MCF 10A (cell line): ENCODE measurements at regions not wholly inside any gene's neighbourhood (a gene's known extent, or its start where the extent isn't known, plus 50 kb on each side); places are given as distances from the start of the nearest gene placed in this dataset.

ENCODE experiments used
- BruUV-seq: library from RNA; stranded (reverse); fragments of 400-500 nt; replicated peaks from 2 replicates; lab custom pipeline; 2021; lab: Mats Ljungman, UMichigan
- CTCF ChIA-PET: fragments of 300-600 bp; sonication (Branson Sonifier 250); formaldehyde crosslinking; extraction: SDS; loops from one replicate; lab custom pipeline; 2021; ENCODE audit warnings: antibody characterized with exemption, inconsistent platforms; lab: Yijun Ruan, JAX
- POLR2A ChIA-PET: fragments of 300-600, 350-650 bp; sonication (Branson Sonifier 250); formaldehyde crosslinking; extraction: SDS; loops from one replicate; lab custom pipeline; 2020; ENCODE audit warnings: antibody characterized with exemption, inconsistent platforms; lab: Yijun Ruan, JAX
- DNase-seq: peaks from one replicate; pipeline ENCODE4 v3.0.0-alpha.2; 2018; ENCODE audit not compliant: unreplicated experiment
- H3K27ac Mint-ChIP-seq: one replicate; pipeline ENCODE4 v1.8.0; 2022; ENCODE audit warnings: mild to moderate bottlenecking, low read depth, mixed read lengths; ENCODE audit not compliant: unreplicated experiment
- H3K27me3 Mint-ChIP-seq: one replicate; pipeline ENCODE4 v1.8.0; 2022; ENCODE audit warnings: mixed read lengths; ENCODE audit not compliant: insufficient read depth, unreplicated experiment
- H3K36me3 Mint-ChIP-seq: one replicate; pipeline ENCODE4 v1.8.0; 2022; ENCODE audit warnings: mild to moderate bottlenecking, moderate library complexity, mixed read lengths; ENCODE audit not compliant: insufficient read depth, unreplicated experiment
- H3K4me1 Mint-ChIP-seq: one replicate; pipeline ENCODE4 v1.8.0; 2022; ENCODE audit warnings: mixed read lengths; ENCODE audit not compliant: insufficient read depth, unreplicated experiment
- H3K4me3 Mint-ChIP-seq: one replicate; pipeline ENCODE4 v1.8.0; 2022; ENCODE audit warnings: mild to moderate bottlenecking, moderate library complexity, mixed read lengths; ENCODE audit not compliant: unreplicated experiment
- H3K9me3 Mint-ChIP-seq: one replicate; pipeline ENCODE4 v1.8.0; 2022; ENCODE audit warnings: mixed read lengths; ENCODE audit not compliant: unreplicated experiment
- intact Hi-C: fragments of 100-400 bp; cut with micrococcal nuclease; formaldehyde crosslinking; loops from 2 replicates; pipeline ENCODE4 v1.14.1; 2022
- TF ChIP-seq, protein P1 (sequence below): fragments of 200-600 bp; IDR thresholded peaks from one replicate; pipeline ENCODE4 v1.8.0; 2022; ENCODE audit warnings: antibody characterized with exemption, mild to moderate bottlenecking; ENCODE audit not compliant: unreplicated experiment

- Mint-ChIP-seq H3K4me1 (no peaks in the 10 kb centered on the region), H3K27ac (no peak overlapping the region), H3K27me3 (no peaks in the 10 kb centered on the region), H3K4me3 (no peak overlapping the region), H3K36me3 (no peaks in the 10 kb centered on the region), H3K9me3 (no peaks in the 10 kb centered on the region)
- peak; percentile 47 for DNase-seq
- CTCF ChIA-PET, result no interaction called here
- POLR2A ChIA-PET, result interaction anchor here (1.1 kb wide), 1 partner anchor 246 kb away, joined by 3 read pairs; the partner anchor contains the start of gene XDH
- TF ChIP-seq, protein P1, sequence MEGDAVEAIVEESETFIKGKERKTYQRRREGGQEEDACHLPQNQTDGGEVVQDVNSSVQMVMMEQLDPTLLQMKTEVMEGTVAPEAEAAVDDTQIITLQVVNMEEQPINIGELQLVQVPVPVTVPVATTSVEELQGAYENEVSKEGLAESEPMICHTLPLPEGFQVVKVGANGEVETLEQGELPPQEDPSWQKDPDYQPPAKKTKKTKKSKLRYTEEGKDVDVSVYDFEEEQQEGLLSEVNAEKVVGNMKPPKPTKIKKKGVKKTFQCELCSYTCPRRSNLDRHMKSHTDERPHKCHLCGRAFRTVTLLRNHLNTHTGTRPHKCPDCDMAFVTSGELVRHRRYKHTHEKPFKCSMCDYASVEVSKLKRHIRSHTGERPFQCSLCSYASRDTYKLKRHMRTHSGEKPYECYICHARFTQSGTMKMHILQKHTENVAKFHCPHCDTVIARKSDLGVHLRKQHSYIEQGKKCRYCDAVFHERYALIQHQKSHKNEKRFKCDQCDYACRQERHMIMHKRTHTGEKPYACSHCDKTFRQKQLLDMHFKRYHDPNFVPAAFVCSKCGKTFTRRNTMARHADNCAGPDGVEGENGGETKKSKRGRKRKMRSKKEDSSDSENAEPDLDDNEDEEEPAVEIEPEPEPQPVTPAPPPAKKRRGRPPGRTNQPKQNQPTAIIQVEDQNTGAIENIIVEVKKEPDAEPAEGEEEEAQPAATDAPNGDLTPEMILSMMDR, result no peak
- intact Hi-C loops, result no loop called here
- BruUV-seq, result no TSS peak
Measured at GRCh38 chr2:31660165-31660564, 79.4 kb upstream of the SRD5A2 start.

DNA sequence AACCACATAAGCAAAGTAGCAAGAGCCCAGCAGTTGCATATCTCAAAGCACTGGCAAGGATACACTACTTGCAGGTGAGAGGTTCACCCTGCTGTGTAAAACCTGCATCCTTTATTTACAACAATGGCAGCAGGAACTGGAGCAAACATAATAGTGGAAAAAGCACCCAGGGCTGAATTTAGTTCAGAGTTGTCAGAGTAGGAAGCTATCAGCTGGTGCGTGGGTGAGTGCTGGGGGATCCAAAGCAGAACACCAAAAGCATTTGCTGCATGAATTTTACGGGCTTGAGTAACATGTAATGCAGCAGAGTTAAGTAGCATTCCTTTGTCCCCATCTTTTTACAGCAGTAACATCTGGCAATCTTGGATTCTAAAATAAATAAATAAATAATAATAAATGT lies 73.5 kb upstream of the SRD5A2 start:
- H3K9me3 Mint-ChIP-seq, result no peaks in the 10 kb centered on the region
- no peaks in the 10 kb centered on the region for H3K4me1 Mint-ChIP-seq
- no peaks in the 10 kb centered on the region for H3K27me3 Mint-ChIP-seq
- no peak overlapping the region for H3K27ac Mint-ChIP-seq
- DNase-seq, result no peak
- BruUV-seq, result no TSS peak
- TF ChIP-seq, protein P1, result no peak
- H3K4me3 Mint-ChIP-seq, result no peak overlapping the region
- intact Hi-C loops, result no loop called here
- H3K36me3 Mint-ChIP-seq, result no peaks in the 10 kb centered on the region
- ChIA-PET CTCF (no interaction called here), POLR2A (no interaction called here)

- Mint-ChIP-seq H3K4me1 (no peaks in the 10 kb centered on the region), H3K36me3 (no peaks in the 10 kb centered on the region), H3K4me3 (no peak overlapping the region), H3K9me3 (no peaks in the 10 kb centered on the region), H3K27me3 (peaks cover 3% of the 10 kb centered on the region), H3K27ac (no peak overlapping the region)
- no TSS peak for BruUV-seq
- CTCF ChIA-PET, result interaction anchor here (0.6 kb wide), 1 partner anchor 1083 kb away, joined by 3 read pairs; no protein-coding TSS in a partner anchor
- intact Hi-C loops, result no loop called here
- TF ChIP-seq, protein P1, result no peak
- POLR2A ChIA-PET, result no interaction called here
- DNase-seq, result no peak
Measured at GRCh38 chr2:31651736-31652135, 71.0 kb upstream of the SRD5A2 start.

GRCh38 chr2:31651267-31651666 lies 70.5 kb upstream of the SRD5A2 start:
- BruUV-seq, result no TSS peak
- Mint-ChIP-seq H3K27me3 (peaks cover 7% of the 10 kb centered on the region), H3K4me1 (no peaks in the 10 kb centered on the region), H3K27ac (no peak overlapping the region), H3K36me3 (no peaks in the 10 kb centered on the region), H3K4me3 (no peak overlapping the region), H3K9me3 (no peaks in the 10 kb centered on the region)
- TF ChIP-seq, protein P1, result no peak
- intact Hi-C loops, result no loop called here
- CTCF ChIA-PET, result no interaction called here
- POLR2A ChIA-PET, result no interaction called here
- no peak for DNase-seq
